Fibroblast of lung (primary cell): ENCODE measurements at regions not wholly inside any gene's neighbourhood (a gene's known extent, or its start where the extent isn't known, plus 50 kb on each side); places are given as distances from the start of the nearest gene placed in this dataset.

Experiments used
- DNase-seq, 2 donors: peaks; one replicate each; pipeline versions ENCODE4 v3.0.0 to v3.0.0-alpha.2; 2010; ENCODE audit warnings: low read depth in 2 of 2
- H2AFZ ChIP-seq: 2 replicates; pipeline ENCODE4 v1.5.1; 2012; ENCODE audit warnings: low read length, control low read depth, inconsistent platforms
- H3K27ac ChIP-seq: 2 replicates; pipeline ENCODE4 v1.5.1; 2011; ENCODE audit warnings: low read length, control low read depth; ENCODE audit not compliant: insufficient read depth
- H3K27me3 ChIP-seq: 2 replicates; pipeline ENCODE4 v1.5.1; 2011; ENCODE audit warnings: mild to moderate bottlenecking, low read length; ENCODE audit not compliant: control insufficient read depth, insufficient read depth
- H3K36me3 ChIP-seq: 2 replicates; pipeline ENCODE4 v1.5.1; 2011; ENCODE audit warnings: low read length; ENCODE audit not compliant: control insufficient read depth, insufficient read depth
- H3K4me1 ChIP-seq: 2 replicates; pipeline ENCODE4 v1.5.1; 2011; ENCODE audit warnings: low read length; ENCODE audit not compliant: control insufficient read depth, insufficient read depth; ENCODE audit errors: extremely low read depth
- H3K4me2 ChIP-seq: 2 replicates; pipeline ENCODE4 v1.5.1; 2011; ENCODE audit warnings: low read length, control low read depth; ENCODE audit not compliant: insufficient read depth; ENCODE audit errors: extremely low read depth
- H3K4me3 ChIP-seq, 4 experiments: fragments of 200-600 bp in 1 of 4; sonication (generic) in 1 of 4; replicated peaks in 1 of 4; 2 replicates each; pipeline ENCODE4 v1.5.1; 2011 to 2016; ENCODE audit warnings: low read length in 4 of 4, low read depth in 3 of 4, mild to moderate bottlenecking in 3 of 4, control low read depth in 2 of 4, inconsistent platforms in 1 of 4, mixed read lengths in 1 of 4; ENCODE audit not compliant: insufficient read depth in 1 of 4; ENCODE audit errors: control extremely low read depth in 1 of 4
- H3K79me2 ChIP-seq: 2 replicates; pipeline ENCODE4 v1.5.1; 2012; ENCODE audit warnings: mild to moderate bottlenecking, low read length, inconsistent platforms; ENCODE audit not compliant: control insufficient read depth, insufficient read depth
- H3K9ac ChIP-seq: 2 replicates; pipeline ENCODE4 v1.5.1; 2011; ENCODE audit warnings: mild to moderate bottlenecking, low read length, control low read depth; ENCODE audit not compliant: insufficient read depth
- H3K9me3 ChIP-seq: 2 replicates; pipeline ENCODE4 v1.5.1; 2012; ENCODE audit warnings: low read depth, low read length; ENCODE audit not compliant: control insufficient read depth, insufficient read depth
- H4K20me1 ChIP-seq: 2 replicates; pipeline ENCODE4 v1.5.1; 2011; ENCODE audit warnings: low read length; ENCODE audit not compliant: control insufficient read depth, insufficient read depth; ENCODE audit errors: extremely low read depth
- CTCF ChIP-seq, 2 donors: IDR thresholded peaks in 1 of 2; conservative IDR thresholded peaks in 1 of 2; 1 replicate in 1 of 2; 2 replicates in 1 of 2; pipeline ENCODE4 v1.5.1; 2011 to 2012; ENCODE audit warnings: low read length in 2 of 2, control low read depth in 1 of 2, inconsistent platforms in 1 of 2, low read depth in 1 of 2, mild to moderate bottlenecking in 1 of 2
- EZH2 ChIP-seq: IDR thresholded peaks from 2 replicates; pipeline ENCODE4 v1.5.1; 2012; ENCODE audit warnings: low read length, control low read depth, mild to moderate bottlenecking; ENCODE audit errors: missing control alignments

- TF ChIP-seq EZH2 (no peak), CTCF (conservative IDR thresholded peaks at IDR 0.05 in 1 of 2, IDR thresholded peaks at IDR 0.05 in 1 of 2; ENCODE audit: low read depth in 1 of 2, low read length in 2 of 2) (no peak)
- no peaks in the 10 kb centered on the region for H3K36me3 ChIP-seq
- no peaks in the 10 kb centered on the region for H3K4me1 ChIP-seq
- H3K4me3 ChIP-seq: no peak overlapping the region
- no peak for DNase-seq
- H3K27ac ChIP-seq: no peak overlapping the region
- H2AFZ ChIP-seq: no peak overlapping the region
- no peaks in the 10 kb centered on the region for H4K20me1 ChIP-seq
- H3K9me3 ChIP-seq: no peaks in the 10 kb centered on the region
- H3K27me3 ChIP-seq: no peaks in the 10 kb centered on the region
- no peaks in the 10 kb centered on the region for H3K79me2 ChIP-seq
- H3K9ac ChIP-seq: no peak overlapping the region
- no peak overlapping the region for H3K4me2 ChIP-seq
Measured at GRCh38 chr16:80189476-80190175, 351.2 kb upstream of the DYNLRB2 start.

- H3K4me2 ChIP-seq: no peak overlapping the region
- TF ChIP-seq EZH2 (no peak), CTCF (conservative IDR thresholded peaks at IDR 0.05 in 1 of 2, IDR thresholded peaks at IDR 0.05 in 1 of 2; ENCODE audit: low read depth in 1 of 2, low read length in 2 of 2) (no peak)
- no peaks in the 10 kb centered on the region for H3K36me3 ChIP-seq
- no peaks in the 10 kb centered on the region for H4K20me1 ChIP-seq
- H3K79me2 ChIP-seq: no peaks in the 10 kb centered on the region
- H3K9me3 ChIP-seq: no peaks in the 10 kb centered on the region
- no peak for DNase-seq
- H3K4me1 ChIP-seq: peaks cover 6% of the 10 kb centered on the region
- H2AFZ ChIP-seq: no peak overlapping the region
- H3K27me3 ChIP-seq: no peaks in the 10 kb centered on the region
- no peak overlapping the region for H3K9ac ChIP-seq
- H3K27ac ChIP-seq: no peak overlapping the region
- no peak overlapping the region for H3K4me3 ChIP-seq
Measured at GRCh38 chr16:80176114-80176513, 364.7 kb upstream of the DYNLRB2 start.

- Histone ChIP-seq H3K9me3 (no peaks in the 10 kb centered on the region), H3K27ac (no peak overlapping the region), H3K4me1 (peaks cover 6% of the 10 kb centered on the region), H3K4me2 (no peak overlapping the region), H3K36me3 (no peaks in the 10 kb centered on the region), H3K9ac (no peak overlapping the region), H4K20me1 (no peaks in the 10 kb centered on the region), H3K79me2 (no peaks in the 10 kb centered on the region), H3K4me3 (no peak overlapping the region), H2AFZ (no peak overlapping the region), H3K27me3 (no peaks in the 10 kb centered on the region)
- TF ChIP-seq CTCF (conservative IDR thresholded peaks at IDR 0.05 in 1 of 2, IDR thresholded peaks at IDR 0.05 in 1 of 2; ENCODE audit: low read depth in 1 of 2, low read length in 2 of 2): no peak
- DNase-seq: no peak
Measured at GRCh38 chr16:80175011-80175410, 365.8 kb upstream of the DYNLRB2 start.
